IgD-negative memory B cell (primary cell): ENCODE measurements at regions not wholly inside any gene's neighbourhood (a gene's known extent, or its start where the extent isn't known, plus 50 kb on each side); places are given as distances from the start of the nearest gene placed in this dataset.

Source experiments
- H3K27ac Mint-ChIP-seq, 3 donors: one replicate each; pipeline ENCODE4 v1.8.0; 2020 to 2022; ENCODE audit warnings: mild to moderate bottlenecking in 3 of 3, mixed read lengths in 3 of 3, moderate library complexity in 1 of 3
- H3K27me3 Mint-ChIP-seq: one replicate; pipeline ENCODE4 v1.8.0; 2021; ENCODE audit warnings: mixed read lengths
- H3K36me3 Mint-ChIP-seq: one replicate; pipeline ENCODE4 v1.8.0; 2020; ENCODE audit warnings: mild to moderate bottlenecking, mixed read lengths
- H3K4me1 Mint-ChIP-seq, 3 donors: one replicate each; pipeline ENCODE4 v1.8.0; 2020 to 2022; ENCODE audit warnings: mixed read lengths in 3 of 3, mild to moderate bottlenecking in 1 of 3
- H3K4me3 Mint-ChIP-seq, 4 donors: one replicate each; pipeline ENCODE4 v1.8.0; 2020 to 2022; ENCODE audit warnings: mild to moderate bottlenecking in 4 of 4, mixed read lengths in 4 of 4, moderate library complexity in 3 of 4
- H3K9me3 Mint-ChIP-seq, 3 donors: one replicate each; pipeline ENCODE4 v1.8.0; 2020 to 2021; ENCODE audit warnings: mixed read lengths in 3 of 3, mild to moderate bottlenecking in 1 of 3

DNA sequence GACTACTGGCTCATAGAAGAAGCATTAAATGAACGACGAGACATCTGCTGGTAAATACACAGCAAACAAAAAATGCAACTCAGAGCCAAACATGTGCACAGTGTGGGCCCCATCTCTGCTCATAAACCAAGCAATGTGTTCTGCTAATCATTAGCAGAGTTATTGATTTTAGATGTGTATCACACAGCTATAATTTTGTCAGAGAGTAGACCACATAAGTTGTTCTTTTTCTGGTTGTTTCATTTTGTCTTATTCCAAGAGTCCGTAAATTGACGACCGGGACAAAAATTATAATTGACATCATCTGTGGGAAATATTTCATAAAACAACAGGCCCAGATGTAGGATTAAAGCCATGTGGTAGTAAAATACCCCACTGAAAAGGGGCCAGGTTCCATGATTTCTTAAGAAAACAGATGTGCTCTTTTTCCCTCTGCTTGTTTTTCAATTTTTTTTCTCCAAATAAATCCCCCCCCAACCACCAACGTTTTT lies 423.6 kb downstream of the HAO1 start:
- Mint-ChIP-seq H3K27ac (no peak overlapping the region), H3K4me3 (no peak overlapping the region), H3K36me3 (no peaks in the 10 kb centered on the region), H3K9me3 (peaks cover 3 to 6% (median 5%) of the 10 kb centered on the region in 3 donors), H3K4me1 (no peaks in the 10 kb centered on the region), H3K27me3 (no peaks in the 10 kb centered on the region)

DNA sequence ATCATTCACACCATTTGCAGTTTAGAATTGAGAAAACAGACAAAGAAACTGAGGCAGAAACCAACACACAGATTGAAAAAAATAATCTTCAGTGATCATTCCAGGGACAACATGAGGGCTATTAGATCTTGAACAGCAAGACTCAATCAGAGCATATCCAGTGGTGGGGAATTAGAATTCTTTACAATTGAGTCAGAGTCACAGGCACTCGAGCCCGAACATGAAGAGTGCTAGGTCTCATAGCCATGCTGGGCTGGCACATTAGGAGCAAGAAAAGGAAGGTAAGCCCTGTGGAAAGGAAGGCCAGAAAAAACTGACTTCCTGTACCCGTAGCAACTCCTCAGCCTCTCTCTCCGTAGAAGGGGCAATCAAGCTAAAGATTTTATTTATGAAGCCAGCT lies 419.9 kb downstream of the HAO1 start:
- no peaks in the 10 kb centered on the region for H3K36me3 Mint-ChIP-seq
- H3K9me3 Mint-ChIP-seq, result peaks cover 0 to 4% (median 2%) of the 10 kb centered on the region in 3 donors
- no peaks in the 10 kb centered on the region for H3K27me3 Mint-ChIP-seq
- H3K4me1 Mint-ChIP-seq, result no peaks in the 10 kb centered on the region
- no peak overlapping the region for H3K4me3 Mint-ChIP-seq
- no peak overlapping the region for H3K27ac Mint-ChIP-seq

DNA sequence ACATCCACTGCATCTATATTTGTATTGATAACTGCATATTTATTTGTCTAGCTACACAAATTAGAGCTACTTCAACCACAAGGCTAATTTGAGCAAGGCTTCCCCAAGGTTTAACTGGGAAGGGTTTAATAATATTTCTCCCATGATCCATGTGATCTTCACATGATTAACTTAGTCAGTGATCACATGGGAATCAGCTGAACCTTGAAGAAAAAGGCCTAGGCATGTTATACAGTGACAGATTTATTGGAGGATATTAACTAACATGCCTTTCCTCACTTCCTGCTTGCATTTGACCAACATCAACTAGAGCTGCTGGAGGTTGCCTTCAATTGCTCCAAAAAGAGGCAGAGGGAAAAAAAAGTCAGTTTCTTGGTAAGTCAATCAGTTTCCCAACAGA lies 417.0 kb downstream of the HAO1 start:
- Mint-ChIP-seq H3K9me3 (peaks cover 2 to 8% (median 3%) of the 10 kb centered on the region in 3 donors), H3K4me1 (no peaks in the 10 kb centered on the region), H3K36me3 (no peaks in the 10 kb centered on the region), H3K27ac (no peak overlapping the region), H3K27me3 (no peaks in the 10 kb centered on the region), H3K4me3 (no peak overlapping the region)

GRCh38 chr20:7540018-7540417 lies 400.2 kb downstream of the HAO1 start:
- H3K27me3 Mint-ChIP-seq, result no peaks in the 10 kb centered on the region
- no peak overlapping the region for H3K27ac Mint-ChIP-seq
- peaks cover 0 to 11% (median 2%) of the 10 kb centered on the region in 3 donors for H3K9me3 Mint-ChIP-seq
- no peaks in the 10 kb centered on the region for H3K4me1 Mint-ChIP-seq
- H3K4me3 Mint-ChIP-seq, result peak overlapping the region in 1 of 4 donors; percentile 35
- H3K36me3 Mint-ChIP-seq, result no peaks in the 10 kb centered on the region

DNA sequence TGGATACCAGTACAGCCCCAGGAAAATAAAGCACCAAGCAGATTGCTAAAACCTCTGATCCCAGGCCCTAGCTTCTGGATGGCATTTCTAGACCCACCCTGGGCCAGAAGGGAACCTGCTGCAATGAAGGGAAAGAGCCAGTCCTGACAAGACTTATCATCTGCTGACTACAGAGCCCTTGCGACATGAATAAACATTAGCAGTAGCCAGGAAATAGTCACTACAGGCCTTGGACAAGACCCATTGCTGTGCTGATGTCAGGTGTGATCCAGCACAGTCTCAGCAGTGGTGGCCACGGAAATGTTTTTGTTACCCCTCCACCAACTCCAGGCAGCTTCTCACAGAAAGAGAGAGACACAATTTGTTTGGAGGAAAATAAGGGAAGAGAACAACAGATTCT lies 399.3 kb downstream of the HAO1 start:
- Mint-ChIP-seq H3K27me3 (no peaks in the 10 kb centered on the region), H3K4me3 (no peak overlapping the region), H3K27ac (no peak overlapping the region), H3K36me3 (no peaks in the 10 kb centered on the region), H3K4me1 (no peaks in the 10 kb centered on the region), H3K9me3 (peaks cover 0 to 11% (median 2%) of the 10 kb centered on the region in 3 donors)

DNA sequence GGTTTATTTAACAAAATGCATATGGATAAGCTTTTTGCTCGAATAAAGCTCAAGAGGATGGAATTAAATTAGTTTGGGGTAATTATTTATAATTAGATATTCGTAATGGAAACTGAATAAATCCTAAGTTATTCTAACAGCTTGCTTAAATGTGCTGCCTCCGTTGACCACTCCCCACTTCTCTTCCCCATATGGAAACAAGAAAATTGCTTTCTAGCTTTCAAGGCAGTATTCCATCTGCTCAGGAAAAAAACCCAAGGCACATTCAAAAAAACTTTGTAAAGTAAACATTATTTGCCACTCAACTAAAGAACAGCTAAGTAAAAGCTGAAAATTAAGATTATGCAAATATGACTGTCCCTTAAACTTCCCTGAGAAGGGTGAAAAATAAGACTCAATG lies 369.2 kb downstream of the HAO1 start:
- Mint-ChIP-seq H3K27ac (no peak overlapping the region), H3K4me1 (no peaks in the 10 kb centered on the region), H3K9me3 (peaks cover 0 to 2% (median 0%) of the 10 kb centered on the region in 3 donors), H3K4me3 (no peak overlapping the region), H3K36me3 (no peaks in the 10 kb centered on the region), H3K27me3 (no peaks in the 10 kb centered on the region)

DNA sequence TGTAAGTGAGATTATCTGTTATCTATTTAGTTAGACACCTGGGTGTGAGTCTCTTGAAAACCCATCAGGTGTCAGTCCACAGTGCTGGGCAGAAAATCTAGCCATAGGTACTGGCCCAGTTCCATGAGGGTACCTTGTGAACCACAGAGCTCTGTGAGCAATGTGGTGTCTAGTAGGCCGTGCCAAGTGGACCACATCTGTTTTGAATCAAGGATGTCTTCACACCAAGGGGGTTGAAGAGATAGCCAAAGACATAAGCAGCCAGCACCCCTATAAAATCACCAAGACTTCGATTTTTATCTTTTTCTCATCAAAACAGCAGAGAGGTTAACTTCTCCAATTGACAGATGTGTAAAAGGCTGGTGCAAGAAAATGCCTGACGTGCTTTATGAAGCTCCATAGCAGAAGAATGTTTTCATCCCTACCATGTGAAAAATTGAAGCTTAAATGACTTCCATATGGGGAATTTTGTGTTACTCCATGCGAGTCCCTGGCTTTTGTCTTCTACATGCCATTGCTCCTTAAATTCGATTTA lies 368.7 kb downstream of the HAO1 start:
- no peaks in the 10 kb centered on the region for H3K4me1 Mint-ChIP-seq
- no peaks in the 10 kb centered on the region for H3K36me3 Mint-ChIP-seq
- H3K4me3 Mint-ChIP-seq, result no peak overlapping the region
- no peak overlapping the region for H3K27ac Mint-ChIP-seq
- no peaks in the 10 kb centered on the region for H3K27me3 Mint-ChIP-seq
- H3K9me3 Mint-ChIP-seq, result peaks cover 0 to 2% (median 0%) of the 10 kb centered on the region in 3 donors

GRCh38 chr20:7579888-7580287 lies 360.4 kb downstream of the HAO1 start:
- Mint-ChIP-seq H3K4me3 (no peak overlapping the region), H3K27me3 (no peaks in the 10 kb centered on the region), H3K27ac (no peak overlapping the region), H3K4me1 (no peaks in the 10 kb centered on the region), H3K36me3 (peaks cover 2% of the 10 kb centered on the region), H3K9me3 (peaks cover 0 to 8% (median 4%) of the 10 kb centered on the region in 3 donors)

DNA sequence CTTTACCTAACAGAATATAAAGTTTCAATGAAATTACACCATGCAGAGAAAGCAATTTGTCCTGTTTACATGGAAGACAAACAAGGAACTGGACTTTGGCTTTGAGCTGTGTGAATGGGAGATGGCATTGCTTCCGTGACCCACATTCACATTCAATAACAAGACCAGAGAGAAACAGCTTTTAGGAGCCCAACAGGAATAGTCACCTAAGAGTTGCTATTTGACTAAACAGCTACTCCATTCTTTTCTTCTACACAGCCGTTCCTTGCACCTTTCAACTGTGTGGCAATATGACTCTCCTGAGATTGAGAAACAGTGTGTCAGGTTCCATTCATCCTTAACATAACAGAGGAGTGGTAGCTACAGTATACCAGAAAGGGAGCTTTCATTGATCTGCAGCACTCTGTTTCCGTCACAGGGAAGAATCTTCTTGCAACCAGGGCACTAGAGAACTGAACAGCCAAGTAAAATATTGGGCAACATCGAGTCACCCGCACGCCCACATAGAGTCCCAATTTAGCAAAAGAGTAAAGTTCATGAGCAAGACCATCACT lies 355.1 kb downstream of the HAO1 start:
- no peaks in the 10 kb centered on the region for H3K4me1 Mint-ChIP-seq
- H3K4me3 Mint-ChIP-seq, result no peak overlapping the region
- H3K27ac Mint-ChIP-seq, result no peak overlapping the region
- H3K36me3 Mint-ChIP-seq, result peaks cover 2% of the 10 kb centered on the region
- peaks cover 0 to 16% (median 1%) of the 10 kb centered on the region in 3 donors for H3K9me3 Mint-ChIP-seq
- no peaks in the 10 kb centered on the region for H3K27me3 Mint-ChIP-seq

DNA sequence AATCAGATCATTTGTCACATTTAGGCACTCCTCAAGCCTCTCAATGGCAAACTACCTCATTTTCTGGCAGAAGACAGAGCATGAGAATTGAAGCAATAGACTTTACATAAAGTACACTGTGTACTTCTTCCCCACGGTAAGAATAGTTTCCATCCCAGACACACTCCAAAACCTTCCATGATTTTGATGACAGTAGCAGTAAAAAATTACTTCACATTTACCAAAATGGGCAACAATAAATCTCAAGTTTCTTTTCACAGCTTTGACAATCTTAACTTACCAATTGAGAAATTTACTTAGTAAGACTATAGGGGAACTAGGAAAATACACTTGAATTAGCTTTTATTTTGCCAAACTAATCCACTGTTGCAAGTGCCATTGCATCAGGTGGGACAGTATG lies 353.8 kb downstream of the HAO1 start:
- no peak overlapping the region for H3K4me3 Mint-ChIP-seq
- no peaks in the 10 kb centered on the region for H3K27me3 Mint-ChIP-seq
- no peak overlapping the region for H3K27ac Mint-ChIP-seq
- H3K4me1 Mint-ChIP-seq, result no peaks in the 10 kb centered on the region
- H3K36me3 Mint-ChIP-seq, result peaks cover 2% of the 10 kb centered on the region
- H3K9me3 Mint-ChIP-seq, result peaks cover 0 to 16% (median 1%) of the 10 kb centered on the region in 3 donors

DNA sequence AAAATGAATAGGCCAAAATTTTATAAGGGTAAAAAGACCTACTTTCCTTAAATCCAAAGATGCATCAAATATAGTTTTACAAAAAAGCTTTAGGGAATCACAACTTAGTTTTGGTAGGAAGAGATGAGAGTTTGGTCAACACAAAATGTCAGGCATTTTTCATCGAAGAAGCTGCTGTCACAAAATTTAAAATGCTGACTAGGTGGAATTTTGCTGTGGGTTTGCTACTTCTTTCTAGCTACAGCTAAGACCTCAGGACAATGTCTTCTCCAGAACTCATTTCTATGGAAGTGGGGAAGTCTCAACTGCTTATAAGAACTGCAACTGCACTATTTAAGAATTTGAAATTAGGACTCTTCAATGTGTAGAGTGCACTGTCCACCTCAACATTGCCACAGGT lies 351.1 kb downstream of the HAO1 start:
- Mint-ChIP-seq H3K4me3 (no peak overlapping the region), H3K36me3 (no peaks in the 10 kb centered on the region), H3K9me3 (peaks cover 0 to 12% (median 1%) of the 10 kb centered on the region in 3 donors), H3K27me3 (no peaks in the 10 kb centered on the region), H3K4me1 (no peaks in the 10 kb centered on the region), H3K27ac (no peak overlapping the region)

GRCh38 chr20:7596541-7596940 lies 343.7 kb downstream of the HAO1 start:
- Mint-ChIP-seq H3K27me3 (no peaks in the 10 kb centered on the region), H3K36me3 (no peaks in the 10 kb centered on the region), H3K27ac (no peak overlapping the region), H3K4me1 (no peaks in the 10 kb centered on the region), H3K4me3 (no peak overlapping the region), H3K9me3 (peaks cover 0 to 2% (median 0%) of the 10 kb centered on the region in 3 donors)

GRCh38 chr20:7601431-7601830 lies 338.8 kb downstream of the HAO1 start:
- Mint-ChIP-seq H3K4me1 (no peaks in the 10 kb centered on the region), H3K27ac (no peak overlapping the region), H3K4me3 (no peak overlapping the region), H3K36me3 (no peaks in the 10 kb centered on the region), H3K27me3 (no peaks in the 10 kb centered on the region), H3K9me3 (peaks cover 0 to 6% (median 2%) of the 10 kb centered on the region in 3 donors)

DNA sequence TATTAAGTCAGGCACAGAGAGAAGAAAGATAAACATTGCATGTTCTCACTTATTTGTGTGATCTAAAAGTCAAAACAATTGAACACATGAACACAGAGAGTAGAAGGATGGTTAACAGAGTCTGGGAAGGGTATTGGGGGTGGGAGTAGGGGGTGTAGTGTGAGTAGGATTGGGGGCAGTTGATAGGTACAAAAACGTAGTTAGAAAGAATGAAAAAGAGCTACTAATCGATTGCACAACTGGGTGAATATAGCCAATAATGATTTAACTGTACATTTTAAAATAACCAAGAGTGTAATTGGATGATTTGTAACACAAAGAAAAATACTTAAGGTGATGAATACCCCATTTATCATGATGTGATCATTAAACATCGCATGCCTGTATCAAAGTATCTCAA lies 333.3 kb downstream of the HAO1 start:
- Mint-ChIP-seq H3K36me3 (no peaks in the 10 kb centered on the region), H3K27me3 (no peaks in the 10 kb centered on the region), H3K4me1 (no peaks in the 10 kb centered on the region), H3K4me3 (no peak overlapping the region), H3K27ac (no peak overlapping the region), H3K9me3 (peaks cover 2 to 5% (median 4%) of the 10 kb centered on the region in 3 donors)

DNA sequence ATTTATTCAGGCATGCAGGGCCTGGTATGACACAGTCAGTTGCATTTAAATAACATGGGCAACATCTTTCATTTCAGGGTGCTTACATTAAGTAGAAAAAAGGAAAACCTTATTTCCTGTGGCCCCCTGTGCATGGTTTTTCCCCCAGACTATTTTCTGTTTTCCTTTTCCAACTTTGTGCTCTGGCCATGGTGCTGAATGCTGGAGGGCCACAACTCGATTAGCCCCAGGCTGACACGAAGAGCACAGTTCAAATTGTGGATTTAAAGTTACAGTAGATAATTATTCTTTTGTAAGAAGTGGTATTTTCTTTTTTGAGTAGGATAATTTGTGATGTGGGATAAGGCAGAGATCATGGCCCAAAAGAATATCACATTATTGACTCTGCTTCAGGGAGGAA lies 332.0 kb downstream of the HAO1 start:
- H3K36me3 Mint-ChIP-seq, result no peaks in the 10 kb centered on the region
- H3K27ac Mint-ChIP-seq, result peak overlapping the region in 1 of 3 donors; percentile 31
- no peak overlapping the region for H3K4me3 Mint-ChIP-seq
- no peaks in the 10 kb centered on the region for H3K4me1 Mint-ChIP-seq
- H3K9me3 Mint-ChIP-seq, result peaks cover 2 to 5% (median 4%) of the 10 kb centered on the region in 3 donors
- H3K27me3 Mint-ChIP-seq, result no peaks in the 10 kb centered on the region

DNA sequence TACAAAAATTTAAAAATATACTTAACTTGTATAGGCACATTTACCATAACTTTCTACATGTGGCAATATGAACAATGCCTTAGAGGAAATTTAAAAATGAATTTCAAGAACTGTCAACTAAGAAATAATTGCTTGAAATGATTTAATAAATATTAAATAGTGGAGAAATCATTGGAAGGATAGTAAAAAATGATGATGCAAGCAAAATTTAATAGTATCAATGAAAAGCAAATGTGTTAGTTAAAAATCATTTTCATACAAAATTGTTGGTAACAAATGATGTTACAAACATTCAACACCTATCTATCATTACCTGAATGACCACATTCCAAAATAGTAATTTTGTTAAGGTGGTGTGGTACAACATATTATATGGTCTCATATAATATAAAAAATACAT lies 331.0 kb downstream of the HAO1 start:
- H3K9me3 Mint-ChIP-seq, result peaks cover 0 to 5% (median 2%) of the 10 kb centered on the region in 3 donors
- no peak overlapping the region for H3K4me3 Mint-ChIP-seq
- no peaks in the 10 kb centered on the region for H3K27me3 Mint-ChIP-seq
- no peak overlapping the region for H3K27ac Mint-ChIP-seq
- H3K4me1 Mint-ChIP-seq, result no peaks in the 10 kb centered on the region
- no peaks in the 10 kb centered on the region for H3K36me3 Mint-ChIP-seq
